Natural killer cell (primary cell): ENCODE measurements at regions not wholly inside any gene's neighbourhood (a gene's known extent, or its start where the extent isn't known, plus 50 kb on each side); places are given as distances from the start of the nearest gene placed in this dataset.

ENCODE experiments used
- ATAC-seq, 3 donors: fragments of 150-1000 bp in 2 of 3; fragments of 200-7000 bp in 1 of 3; cut with Tn5 transposase; 1 replicate in 1 of 3; 2 replicates in 2 of 3; pipeline ENCODE4 v1.10.0; 2021; ENCODE audit warnings: mild to moderate bottlenecking in 2 of 3, moderate library complexity in 2 of 3
- DNase-seq, 2 donors: peaks; one replicate each; pipeline versions ENCODE4 v3.0.0 to v3.0.0-alpha.2; 2013 to 2021; ENCODE audit warnings: mixed read lengths in 1 of 2
- H3K27ac ChIP-seq: one replicate; pipeline ENCODE4 v1.5.1; 2013; ENCODE audit warnings: mild to moderate bottlenecking, low read length
- H3K27me3 ChIP-seq: one replicate; pipeline ENCODE4 v1.6.1; 2013; ENCODE audit warnings: low read length; ENCODE audit not compliant: control insufficient read depth, insufficient read depth
- H3K36me3 ChIP-seq: one replicate; pipeline ENCODE4 v1.6.1; 2013; ENCODE audit warnings: low read length; ENCODE audit not compliant: control insufficient read depth, insufficient read depth
- H3K4me1 ChIP-seq: one replicate; pipeline ENCODE4 v1.6.1; 2013; ENCODE audit warnings: low read length; ENCODE audit not compliant: control insufficient read depth, insufficient read depth
- H3K4me3 ChIP-seq: one replicate; pipeline ENCODE4 v1.5.1; 2013; ENCODE audit warnings: low read length
- H3K9me3 ChIP-seq: one replicate; pipeline ENCODE4 v1.6.1; 2013; ENCODE audit warnings: low read length; ENCODE audit not compliant: control insufficient read depth, insufficient read depth
- H3K27ac Mint-ChIP-seq, 2 donors: one replicate each; pipeline ENCODE4 v1.8.0; 2022; ENCODE audit warnings: mild to moderate bottlenecking in 2 of 2, mixed read lengths in 2 of 2, moderate library complexity in 1 of 2
- H3K27me3 Mint-ChIP-seq, 2 donors: one replicate each; pipeline ENCODE4 v1.8.0; 2022; ENCODE audit warnings: low read depth in 2 of 2, mixed read lengths in 2 of 2
- H3K36me3 Mint-ChIP-seq: one replicate; pipeline ENCODE4 v1.8.0; 2022; ENCODE audit warnings: mixed read lengths
- H3K4me1 Mint-ChIP-seq, 2 donors: one replicate each; pipeline ENCODE4 v1.8.0; 2022; ENCODE audit warnings: mixed read lengths in 2 of 2
- H3K4me3 Mint-ChIP-seq: one replicate; pipeline ENCODE4 v1.8.0; 2022; ENCODE audit warnings: mild to moderate bottlenecking, moderate library complexity, mixed read lengths
- H3K9me3 Mint-ChIP-seq, 2 donors: one replicate each; pipeline ENCODE4 v1.8.0; 2022; ENCODE audit warnings: mixed read lengths in 2 of 2
- CTCF ChIP-seq: fragments of 200-600 bp; IDR thresholded peaks from one replicate; pipeline ENCODE4 v1.8.0; 2022; ENCODE audit warnings: antibody characterized with exemption
- WGBS: methylation state at CpG from one replicate; pipeline ENCODE4 v1.1.7; 2013; ENCODE audit warnings: missing lambda C conversion rate; ENCODE audit not compliant: insufficient coverage; 5-methylcytosine and 5-hydroxymethylcytosine counted together
- intact Hi-C: fragments of 100-400 bp; cut with micrococcal nuclease; formaldehyde crosslinking; loops from one replicate; pipeline ENCODE4 v1.14.2; 2022

- no peaks in the 10 kb centered on the region for H3K27me3 Mint-ChIP-seq
- 94% methylated on average over 4 of the region's 4 CpGs for WGBS
- peaks cover 2% of the 10 kb centered on the region for H3K9me3 ChIP-seq
- DNase-seq (no peak), ATAC-seq (no peak)
- no peaks in the 10 kb centered on the region for H3K36me3 ChIP-seq
- intact Hi-C loops: no loop called here
- H3K4me1 ChIP-seq: no peaks in the 10 kb centered on the region
- no peak overlapping the region for H3K4me3 ChIP-seq
- H3K4me1 Mint-ChIP-seq: no peaks in the 10 kb centered on the region
- H3K4me3 Mint-ChIP-seq: no peak overlapping the region
- no peak for TF ChIP-seq CTCF
- peaks cover 4 to 11% of the 10 kb centered on the region in 2 donors for H3K9me3 Mint-ChIP-seq
- H3K27ac ChIP-seq: no peak overlapping the region
- H3K27me3 ChIP-seq: no peaks in the 10 kb centered on the region
- H3K36me3 Mint-ChIP-seq: peaks cover 5% of the 10 kb centered on the region
- H3K27ac Mint-ChIP-seq: no peak overlapping the region
These were observed 1620.9 kb downstream of the STIM2 start for GRCh38 chr4:28481565-28481964.

GRCh38 chr4:28482580-28483270, 1622.1 kb downstream of the STIM2 start:
- ATAC-seq (no peak), DNase-seq (no peak)
- no peaks in the 10 kb centered on the region for H3K36me3 ChIP-seq
- H3K4me1 Mint-ChIP-seq: no peaks in the 10 kb centered on the region
- H3K4me1 ChIP-seq: no peaks in the 10 kb centered on the region
- H3K27ac Mint-ChIP-seq: no peak overlapping the region
- WGBS: 53% methylated on average over 6 of the region's 7 CpGs
- no peaks in the 10 kb centered on the region for H3K27me3 Mint-ChIP-seq
- H3K4me3 Mint-ChIP-seq: no peak overlapping the region
- no peak for TF ChIP-seq CTCF
- H3K9me3 ChIP-seq: peaks cover 2% of the 10 kb centered on the region
- H3K36me3 Mint-ChIP-seq: peaks cover 5% of the 10 kb centered on the region
- H3K27ac ChIP-seq: no peak overlapping the region
- H3K27me3 ChIP-seq: no peaks in the 10 kb centered on the region
- H3K4me3 ChIP-seq: no peak overlapping the region
- intact Hi-C loops: no loop called here
- peaks cover 5 to 11% of the 10 kb centered on the region in 2 donors for H3K9me3 Mint-ChIP-seq

- intact Hi-C loops: no loop called here
- Mint-ChIP-seq H3K36me3 (peaks cover 7% of the 10 kb centered on the region), H3K9me3 (peaks cover 8 to 22% of the 10 kb centered on the region in 2 donors), H3K27me3 (no peaks in the 10 kb centered on the region), H3K27ac (no peak overlapping the region), H3K4me3 (no peak overlapping the region), H3K4me1 (no peaks in the 10 kb centered on the region)
- Histone ChIP-seq H3K36me3 (no peaks in the 10 kb centered on the region), H3K27ac (no peak overlapping the region), H3K4me1 (no peaks in the 10 kb centered on the region), H3K27me3 (no peaks in the 10 kb centered on the region), H3K4me3 (no peak overlapping the region), H3K9me3 (peaks cover 4% of the 10 kb centered on the region)
- DNase-seq (no peak), ATAC-seq (no peak)
- no peak for TF ChIP-seq CTCF
- WGBS: 100% methylated on average over 1 of the region's 1 CpG
These were observed 1627.4 kb downstream of the STIM2 start for GRCh38 chr4:28488021-28488420.

GRCh38 chr4:28490669-28491068, 1630.0 kb downstream of the STIM2 start:
- Mint-ChIP-seq H3K4me3 (no peak overlapping the region), H3K9me3 (peaks cover 11 to 28% of the 10 kb centered on the region in 2 donors), H3K36me3 (peaks cover 9% of the 10 kb centered on the region), H3K4me1 (no peaks in the 10 kb centered on the region), H3K27ac (no peak overlapping the region), H3K27me3 (no peaks in the 10 kb centered on the region)
- no peaks in the 10 kb centered on the region for H3K4me1 ChIP-seq
- DNase-seq: no peak
- no peaks in the 10 kb centered on the region for H3K27me3 ChIP-seq
- intact Hi-C loops: no loop called here
- 100% methylated on average over 1 of the region's 3 CpGs for WGBS
- peaks cover 4% of the 10 kb centered on the region for H3K9me3 ChIP-seq
- no peak for ATAC-seq
- H3K36me3 ChIP-seq: no peaks in the 10 kb centered on the region
- no peak overlapping the region for H3K4me3 ChIP-seq
- TF ChIP-seq CTCF: no peak
- no peak overlapping the region for H3K27ac ChIP-seq
